Transverse colon (tissue), 4 donors: ENCODE measurements at regions not wholly inside any gene's neighbourhood (a gene's known extent, or its start where the extent isn't known, plus 50 kb on each side); places are given as distances from the start of the nearest gene placed in this dataset.

Source experiments
- DNase-seq: peaks from one replicate; pipeline ENCODE4 v3.0.0-alpha.2; 2019
- H3K27ac ChIP-seq, 4 donors: fragments of 200-600 bp; sonication (generic); 2 replicates each; pipeline ENCODE4 v1.5.1; 2016 to 2018; ENCODE audit warnings: inconsistent platforms in 4 of 4
- H3K27me3 ChIP-seq: fragments of 200-600 bp; sonication (generic); 2 replicates; pipeline ENCODE4 v1.5.1; 2017; ENCODE audit warnings: inconsistent platforms
- H3K36me3 ChIP-seq, 4 donors: fragments of 200-600 bp; sonication (generic); 2 replicates each; pipeline ENCODE4 v1.5.1; 2017 to 2019; ENCODE audit warnings: inconsistent platforms in 4 of 4
- H3K4me1 ChIP-seq, 4 donors: fragments of 200-600 bp; sonication (generic); 2 replicates each; pipeline ENCODE4 v1.5.1; 2017 to 2020; ENCODE audit warnings: inconsistent platforms in 4 of 4
- H3K4me3 ChIP-seq, 4 donors: fragments of 200-600 bp; sonication (generic); 1 replicate in 1 of 4; 2 replicates in 3 of 4; pipeline versions ENCODE4 v1.5.1 to v1.6.1; 2017 to 2019; ENCODE audit warnings: inconsistent platforms in 4 of 4
- H3K9me3 ChIP-seq, 2 donors: fragments of 200-600 bp; sonication (generic); 2 replicates each; pipeline ENCODE4 v1.5.1; 2017 to 2019; ENCODE audit warnings: inconsistent platforms in 2 of 2
- EP300 ChIP-seq: sonication (generic); formaldehyde crosslinking; IDR thresholded peaks from one replicate; pipeline ENCODE4 v1.6.1; 2017; ENCODE audit warnings: antibody characterized with exemption, low read depth
- POLR2A ChIP-seq: fragments of 450-650 bp; IDR thresholded peaks from one replicate; pipeline ENCODE4 v1.6.1; 2016; ENCODE audit warnings: antibody characterized with exemption, mild to moderate bottlenecking, moderate library complexity
- POLR2AphosphoS5 ChIP-seq, 3 donors: sonication (generic); formaldehyde crosslinking; IDR thresholded peaks; one replicate each; pipeline ENCODE4 v1.6.1; 2016; ENCODE audit warnings: antibody characterized with exemption in 3 of 3
- WGBS, 2 donors: methylation state at CpG; one replicate each; pipeline ENCODE4 v1.1.5; 2018; ENCODE audit warnings: low coverage in 1 of 2; 5-methylcytosine and 5-hydroxymethylcytosine counted together
- in situ Hi-C, 4 donors: fragments of 200-750 bp; cut with MboI; loops; one replicate each; pipeline versions ENCODE4 v1.15.0 to v1.15.1; 2017; ENCODE audit warnings: low sequenced_read_pairs in 3 of 4, low pct_ligation_motif_present in 1 of 4, low pct_unique_long_range_greater_than_20kb in 1 of 4
- intact Hi-C: fragments of 100-400 bp; cut with DNase I; formaldehyde crosslinking; loops from one replicate; pipeline ENCODE4 v1.15.1; 2023; ENCODE audit warnings: low total_unique reads
- TF ChIP-seq, protein P1 (sequence below), 5 experiments: fragments of 200-600 bp in 3 of 5; fragments of 450-650 bp in 2 of 5; sonication (generic) in 3 of 5; IDR thresholded peaks; 1 replicate in 2 of 5; 2 replicates in 3 of 5; pipeline ENCODE4 v1.5.1; 2016 to 2017; ENCODE audit warnings: antibody characterized with exemption in 5 of 5, inconsistent platforms in 3 of 5, mild to moderate bottlenecking in 2 of 5, moderate library complexity in 1 of 5

GRCh38 chr3:21331321-21331720 lies 419.7 kb downstream of the ZNF385D start:
- TF ChIP-seq POLR2AphosphoS5 (IDR thresholded peaks at IDR 0.05) (no peak), EP300 (no peak), POLR2A (no peak)
- TF ChIP-seq, protein P1, sequence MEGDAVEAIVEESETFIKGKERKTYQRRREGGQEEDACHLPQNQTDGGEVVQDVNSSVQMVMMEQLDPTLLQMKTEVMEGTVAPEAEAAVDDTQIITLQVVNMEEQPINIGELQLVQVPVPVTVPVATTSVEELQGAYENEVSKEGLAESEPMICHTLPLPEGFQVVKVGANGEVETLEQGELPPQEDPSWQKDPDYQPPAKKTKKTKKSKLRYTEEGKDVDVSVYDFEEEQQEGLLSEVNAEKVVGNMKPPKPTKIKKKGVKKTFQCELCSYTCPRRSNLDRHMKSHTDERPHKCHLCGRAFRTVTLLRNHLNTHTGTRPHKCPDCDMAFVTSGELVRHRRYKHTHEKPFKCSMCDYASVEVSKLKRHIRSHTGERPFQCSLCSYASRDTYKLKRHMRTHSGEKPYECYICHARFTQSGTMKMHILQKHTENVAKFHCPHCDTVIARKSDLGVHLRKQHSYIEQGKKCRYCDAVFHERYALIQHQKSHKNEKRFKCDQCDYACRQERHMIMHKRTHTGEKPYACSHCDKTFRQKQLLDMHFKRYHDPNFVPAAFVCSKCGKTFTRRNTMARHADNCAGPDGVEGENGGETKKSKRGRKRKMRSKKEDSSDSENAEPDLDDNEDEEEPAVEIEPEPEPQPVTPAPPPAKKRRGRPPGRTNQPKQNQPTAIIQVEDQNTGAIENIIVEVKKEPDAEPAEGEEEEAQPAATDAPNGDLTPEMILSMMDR (IDR thresholded peaks at IDR 0.05) = no peak
- Histone ChIP-seq H3K27me3 (no peaks in the 10 kb centered on the region), H3K36me3 (no peaks in the 10 kb centered on the region), H3K9me3 (no peaks in the 10 kb centered on the region), H3K4me1 (no peaks in the 10 kb centered on the region), H3K4me3 (no peak overlapping the region), H3K27ac (no peak overlapping the region)
- DNase-seq = no peak
- 38 to 59% methylated on average over 2 of the region's 2 CpGs for WGBS, 2 donors
- intact Hi-C loops = no loop called here
- in situ Hi-C loops = no loop called here

GRCh38 chr3:21330293-21330692 lies 420.7 kb downstream of the ZNF385D start:
- H3K4me1 ChIP-seq = no peaks in the 10 kb centered on the region
- H3K9me3 ChIP-seq = no peaks in the 10 kb centered on the region
- intact Hi-C loops = no loop called here
- 13 to 33% methylated on average over 2 of the region's 2 CpGs for WGBS, 2 donors
- H3K27me3 ChIP-seq = no peaks in the 10 kb centered on the region
- TF ChIP-seq POLR2A = no peak
- no peak for DNase-seq
- in situ Hi-C loops = no loop called here
- no peak overlapping the region for H3K27ac ChIP-seq
- no peak overlapping the region for H3K4me3 ChIP-seq
- H3K36me3 ChIP-seq = no peaks in the 10 kb centered on the region

DNA sequence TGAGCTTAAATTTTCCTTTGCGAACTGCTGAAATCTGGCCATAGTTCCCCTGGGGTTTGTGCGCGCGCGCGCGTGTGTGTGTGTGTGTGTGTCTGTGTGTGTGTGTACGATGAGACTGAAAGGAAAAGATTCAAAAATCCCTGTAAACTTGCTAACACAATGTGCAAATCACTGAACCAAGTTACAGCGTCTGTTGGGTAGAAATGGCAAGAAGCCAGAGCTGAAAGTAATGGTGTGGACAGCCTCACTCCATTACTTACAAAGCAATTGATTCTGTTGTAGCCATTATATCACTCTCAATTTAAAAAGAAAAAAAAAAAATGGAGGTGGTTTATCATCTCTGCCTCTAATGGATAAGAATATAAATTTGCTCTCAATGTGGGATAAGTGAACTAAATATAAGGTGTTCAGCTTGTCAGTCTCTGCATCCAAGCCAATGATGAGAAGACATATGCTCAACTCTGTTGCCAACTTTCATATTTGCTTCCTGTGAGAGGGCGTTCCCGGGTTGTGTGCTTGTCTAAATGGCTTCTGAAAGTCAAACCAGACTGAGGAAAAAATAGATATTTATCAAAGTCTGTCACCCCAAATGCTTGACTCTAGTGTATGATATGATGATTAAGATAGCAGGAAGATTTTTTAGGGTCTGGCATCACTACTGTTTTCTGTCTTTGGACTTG lies 422.2 kb downstream of the ZNF385D start:
- TF ChIP-seq POLR2AphosphoS5 (IDR thresholded peaks at IDR 0.05) = no peak
- TF ChIP-seq POLR2A = no peak
- TF ChIP-seq, protein P1 (IDR thresholded peaks at IDR 0.05) = no peak
- TF ChIP-seq EP300 = no peak
- no peak for DNase-seq
- intact Hi-C loops (no loop called here), in situ Hi-C loops (no loop called here)
- H3K4me1 ChIP-seq = no peaks in the 10 kb centered on the region
- no peak overlapping the region for H3K27ac ChIP-seq
- no peak overlapping the region for H3K4me3 ChIP-seq
- no peaks in the 10 kb centered on the region for H3K9me3 ChIP-seq
- no peaks in the 10 kb centered on the region for H3K36me3 ChIP-seq
- no peaks in the 10 kb centered on the region for H3K27me3 ChIP-seq
- WGBS, 2 donors = 70 to 93% methylated on average over 3 to 11 of the region's 11 CpGs

- no peak overlapping the region for H3K27ac ChIP-seq
- no peaks in the 10 kb centered on the region for H3K9me3 ChIP-seq
- H3K4me3 ChIP-seq = no peak overlapping the region
- H3K27me3 ChIP-seq = no peaks in the 10 kb centered on the region
- no peaks in the 10 kb centered on the region for H3K4me1 ChIP-seq
- in situ Hi-C loops (no loop called here), intact Hi-C loops (no loop called here)
- TF ChIP-seq, protein P1 (IDR thresholded peaks at IDR 0.05) = no peak
- no peak for TF ChIP-seq EP300
- no peak for TF ChIP-seq POLR2A
- H3K36me3 ChIP-seq = no peaks in the 10 kb centered on the region
- DNase-seq = no peak
- 46 to 70% methylated on average over 3 of the region's 3 CpGs for WGBS, 2 donors
Measured at GRCh38 chr3:21326704-21327475, 424.1 kb downstream of the ZNF385D start.
